Mucosa of descending colon (tissue), 3 donors: ENCODE measurements at regions not wholly inside any gene's neighbourhood (a gene's known extent, or its start where the extent isn't known, plus 50 kb on each side); places are given as distances from the start of the nearest gene placed in this dataset.
"Not testable (repeated sequence)": the region's sequence is repeated elsewhere in the genome, so short reads cannot be mapped to it uniquely, and the experiment has no call there.

Experiments
- ATAC-seq: fragments of 200-7000 bp; cut with Tn5 transposase; one replicate; pipeline ENCODE4 v1.9.1; 2020; ENCODE audit warnings: mild to moderate bottlenecking, moderate library complexity
- DNase-seq, 3 donors: peaks; one replicate each; pipeline ENCODE4 v3.0.0-alpha.2; 2020
- H3K36me3 ChIP-seq: fragments of 200-600 bp; one replicate; pipeline ENCODE4 v1.8.0; 2021; ENCODE audit warnings: low read depth, mild to moderate bottlenecking
- H3K4me1 ChIP-seq: fragments of 200-600 bp; one replicate; pipeline ENCODE4 v1.8.0; 2021; ENCODE audit warnings: low read depth, mild to moderate bottlenecking
- H3K4me3 ChIP-seq: fragments of 200-600 bp; one replicate; pipeline ENCODE4 v1.8.0; 2021; ENCODE audit warnings: mild to moderate bottlenecking
- H3K9me3 ChIP-seq: fragments of 200-600 bp; one replicate; pipeline ENCODE4 v1.8.0; 2021; ENCODE audit warnings: mild to moderate bottlenecking
- intact Hi-C, 2 donors: fragments of 100-400 bp; cut with DNase I in 1 of 2; cut with micrococcal nuclease in 1 of 2; formaldehyde crosslinking; loops; one replicate each; pipeline versions ENCODE4 v1.11.0 to v1.11.1; 2022; cut with DNase I, micrococcal nuclease
- TF ChIP-seq, protein P1 (sequence below): fragments of 200-600 bp; IDR thresholded peaks from one replicate; pipeline ENCODE4 v1.8.0; 2022; ENCODE audit warnings: antibody characterized with exemption, mild to moderate bottlenecking
- donor health status: DM: no; HTN: no; CAD: no; lungs with moderate emphysema.
- donor health status: DM: no; HTN: no; CAD: no.
- donor health status: DM: no; HTN: yes; CAD: no.

DNA sequence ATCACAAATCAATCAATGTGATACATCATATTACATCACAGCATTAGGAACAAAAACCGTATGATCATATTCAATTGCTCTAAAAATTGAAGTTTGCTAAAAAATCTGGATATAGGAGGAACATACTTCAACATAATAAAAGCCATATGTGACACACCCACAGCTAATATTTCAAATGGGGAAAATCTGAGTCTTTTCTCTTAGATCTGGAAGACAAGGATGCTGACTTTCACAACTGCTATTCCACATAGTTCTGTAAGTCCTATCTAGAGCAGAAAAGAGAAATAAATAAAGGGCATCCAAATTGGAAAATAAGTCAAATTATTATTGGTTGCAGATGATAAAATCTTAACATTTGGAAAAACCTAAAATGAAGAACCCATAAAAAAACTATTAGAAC lies 256.8 kb upstream of the SGO1 start:
- Histone ChIP-seq H3K36me3 (no peaks in the 10 kb centered on the region), H3K4me3 (no peak overlapping the region), H3K9me3 (peaks cover 14% of the 10 kb centered on the region), H3K4me1 (no peaks in the 10 kb centered on the region)
- DNase-seq (no peak), ATAC-seq (no peak)
- intact Hi-C loops: no loop called here
- TF ChIP-seq, protein P1, sequence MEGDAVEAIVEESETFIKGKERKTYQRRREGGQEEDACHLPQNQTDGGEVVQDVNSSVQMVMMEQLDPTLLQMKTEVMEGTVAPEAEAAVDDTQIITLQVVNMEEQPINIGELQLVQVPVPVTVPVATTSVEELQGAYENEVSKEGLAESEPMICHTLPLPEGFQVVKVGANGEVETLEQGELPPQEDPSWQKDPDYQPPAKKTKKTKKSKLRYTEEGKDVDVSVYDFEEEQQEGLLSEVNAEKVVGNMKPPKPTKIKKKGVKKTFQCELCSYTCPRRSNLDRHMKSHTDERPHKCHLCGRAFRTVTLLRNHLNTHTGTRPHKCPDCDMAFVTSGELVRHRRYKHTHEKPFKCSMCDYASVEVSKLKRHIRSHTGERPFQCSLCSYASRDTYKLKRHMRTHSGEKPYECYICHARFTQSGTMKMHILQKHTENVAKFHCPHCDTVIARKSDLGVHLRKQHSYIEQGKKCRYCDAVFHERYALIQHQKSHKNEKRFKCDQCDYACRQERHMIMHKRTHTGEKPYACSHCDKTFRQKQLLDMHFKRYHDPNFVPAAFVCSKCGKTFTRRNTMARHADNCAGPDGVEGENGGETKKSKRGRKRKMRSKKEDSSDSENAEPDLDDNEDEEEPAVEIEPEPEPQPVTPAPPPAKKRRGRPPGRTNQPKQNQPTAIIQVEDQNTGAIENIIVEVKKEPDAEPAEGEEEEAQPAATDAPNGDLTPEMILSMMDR: no peak

DNA sequence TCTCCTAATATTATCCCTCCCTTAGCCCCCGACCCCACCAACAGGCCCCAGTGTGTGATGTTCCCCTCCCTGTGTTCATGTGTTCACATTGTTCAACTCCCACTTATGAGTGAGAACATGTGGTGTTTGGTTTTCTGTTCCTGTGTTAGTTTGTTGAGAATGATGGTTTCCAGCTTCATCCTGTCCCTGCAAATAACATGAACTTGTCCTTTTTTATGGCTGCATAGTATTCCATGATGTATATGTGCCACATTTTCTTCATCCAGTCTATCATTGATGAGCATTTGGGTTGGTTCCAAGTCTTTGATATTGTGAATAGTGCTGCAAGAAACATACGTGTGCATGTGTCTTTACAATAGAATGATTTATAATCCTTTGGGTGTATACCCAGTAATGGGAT lies 241.3 kb upstream of the SGO1 start:
- H3K36me3 ChIP-seq, ATAC-seq, DNase-seq, H3K4me3 ChIP-seq, H3K4me1 ChIP-seq, intact Hi-C loops: not testable (repeated sequence)
- H3K9me3 ChIP-seq: peaks cover 17% of the 10 kb centered on the region

DNA sequence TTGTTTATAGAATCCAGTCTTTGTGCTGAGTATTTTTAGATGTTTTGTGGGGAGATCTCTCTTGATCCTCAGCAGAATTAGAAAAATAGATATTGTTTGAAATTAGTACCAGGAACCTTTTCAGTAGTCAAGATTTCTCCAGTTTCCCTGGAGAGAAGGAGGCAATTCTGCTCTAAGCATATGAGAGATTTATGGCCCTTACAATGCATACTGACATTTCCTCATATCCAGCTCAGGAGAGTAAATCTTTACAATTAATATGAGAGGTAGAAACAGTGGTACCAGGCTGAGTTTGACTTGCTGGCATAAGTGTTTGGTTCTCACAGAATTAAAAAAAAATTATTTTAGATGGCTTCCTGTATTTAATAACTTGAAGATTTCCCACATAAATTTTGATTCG lies 239.1 kb upstream of the SGO1 start:
- Histone ChIP-seq H3K4me1 (no peaks in the 10 kb centered on the region), H3K9me3 (peaks cover 14% of the 10 kb centered on the region), H3K36me3 (no peaks in the 10 kb centered on the region), H3K4me3 (no peak overlapping the region)
- no peak for DNase-seq
- TF ChIP-seq, protein P1: no peak
- no peak for ATAC-seq
- intact Hi-C loops: no loop called here

DNA sequence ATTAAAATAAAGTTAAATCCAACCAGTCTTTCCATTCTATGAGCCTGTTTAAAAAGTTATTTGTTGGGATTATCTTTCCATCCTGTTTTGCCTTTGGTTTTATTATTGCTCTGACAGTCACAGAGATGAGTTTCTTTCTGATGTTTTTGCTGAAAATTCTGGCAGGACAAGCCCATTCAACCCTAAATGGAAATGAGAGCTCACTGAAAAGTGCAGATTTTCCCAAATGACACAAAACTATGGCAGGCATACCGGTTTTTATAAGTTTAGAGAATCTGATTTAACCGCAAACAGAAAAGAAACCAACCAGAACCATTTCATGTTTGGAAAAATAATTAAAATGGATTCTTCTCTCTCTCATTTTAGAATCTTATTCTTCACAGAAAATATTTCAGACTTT lies 238.1 kb upstream of the SGO1 start:
- peaks cover 13% of the 10 kb centered on the region for H3K9me3 ChIP-seq
- no peaks in the 10 kb centered on the region for H3K4me1 ChIP-seq
- intact Hi-C loops: no loop called here
- DNase-seq (no peak), ATAC-seq (no peak)
- H3K4me3 ChIP-seq: no peak overlapping the region
- TF ChIP-seq, protein P1: no peak
- no peaks in the 10 kb centered on the region for H3K36me3 ChIP-seq

DNA sequence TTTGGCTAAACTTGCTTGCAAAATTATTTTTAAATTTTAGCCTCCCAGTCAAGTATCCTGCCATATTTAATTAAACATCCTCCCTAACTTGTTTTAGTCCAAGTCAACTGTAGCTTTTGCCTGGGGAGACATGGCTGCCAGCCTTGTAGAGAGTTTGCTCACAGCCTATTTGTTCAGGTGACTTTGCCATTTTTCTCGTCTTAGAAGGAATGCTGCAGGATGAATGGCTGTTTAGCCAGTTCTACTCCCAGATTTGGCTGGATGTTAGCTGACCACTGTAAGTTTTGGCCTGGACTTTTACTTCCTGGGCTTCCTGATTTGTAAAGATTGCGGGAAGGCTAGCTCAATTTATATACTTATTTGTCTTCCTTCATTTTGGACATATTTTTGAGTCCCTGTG lies 236.4 kb upstream of the SGO1 start:
- intact Hi-C loops: no loop called here
- no peak for DNase-seq
- H3K36me3 ChIP-seq: no peaks in the 10 kb centered on the region
- H3K4me1 ChIP-seq: no peaks in the 10 kb centered on the region
- ATAC-seq: no peak
- H3K9me3 ChIP-seq: peaks cover 9% of the 10 kb centered on the region
- H3K4me3 ChIP-seq: no peak overlapping the region
- TF ChIP-seq, protein P1: no peak

DNA sequence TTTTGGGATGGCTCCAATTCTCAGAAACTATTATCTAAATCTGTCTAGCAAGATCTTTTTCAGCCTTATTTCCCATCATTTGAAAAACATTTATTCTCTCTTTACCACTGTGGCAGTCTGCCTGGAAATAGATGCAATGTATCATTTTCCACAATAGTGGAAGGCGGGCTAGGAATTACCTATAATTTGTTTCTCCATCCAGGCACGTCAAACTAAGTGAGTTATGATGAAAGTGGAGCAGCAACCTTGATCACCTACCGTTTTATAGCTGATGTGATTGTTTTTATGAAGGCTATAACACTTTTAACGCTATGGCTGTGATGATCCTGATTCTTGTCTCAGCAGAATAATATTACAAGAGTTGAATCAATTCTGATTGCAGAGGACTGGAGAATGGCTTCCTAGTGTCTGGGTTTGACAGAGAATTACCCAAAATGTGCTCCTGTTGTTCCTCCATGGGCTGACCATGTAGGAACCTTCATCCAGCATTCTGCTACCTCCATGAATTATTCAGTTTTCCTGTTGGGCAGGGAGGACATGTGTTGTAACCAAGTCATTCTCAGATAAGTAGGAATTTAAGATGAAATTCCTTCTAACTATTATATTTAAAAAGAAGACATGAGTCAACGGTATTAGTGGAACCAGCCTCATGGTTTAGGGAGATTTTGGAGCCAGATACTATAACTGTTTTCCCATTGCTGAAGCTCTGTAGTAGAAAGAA lies 231.5 kb upstream of the SGO1 start:
- H3K4me3 ChIP-seq: no peak overlapping the region
- TF ChIP-seq, protein P1: no peak
- DNase-seq: no peak
- no peaks in the 10 kb centered on the region for H3K9me3 ChIP-seq
- no peak for ATAC-seq
- H3K36me3 ChIP-seq: no peaks in the 10 kb centered on the region
- H3K4me1 ChIP-seq: no peaks in the 10 kb centered on the region
- intact Hi-C loops: no loop called here
